GM18505 (cell line): ENCODE measurements at regions not wholly inside any gene's neighbourhood (a gene's known extent, or its start where the extent isn't known, plus 50 kb on each side); places are given as distances from the start of the nearest gene placed in this dataset.
"Not testable (repeated sequence)": the region's sequence is repeated elsewhere in the genome, so short reads cannot be mapped to it uniquely, and the experiment has no call there.

Experiments
- ATAC-seq: cut with Tn5 transposase; IDR thresholded peaks from one replicate; pipeline ENCODE4 v1.9.1; 2021; ENCODE audit not compliant: unreplicated experiment
- POLR2A ChIP-seq: IDR thresholded peaks from 4 replicates; pipeline ENCODE4 v1.6.1; 2011; ENCODE audit warnings: borderline replicate concordance; ENCODE audit not compliant: insufficient read depth, insufficient read length; ENCODE audit errors: extremely low read depth

DNA sequence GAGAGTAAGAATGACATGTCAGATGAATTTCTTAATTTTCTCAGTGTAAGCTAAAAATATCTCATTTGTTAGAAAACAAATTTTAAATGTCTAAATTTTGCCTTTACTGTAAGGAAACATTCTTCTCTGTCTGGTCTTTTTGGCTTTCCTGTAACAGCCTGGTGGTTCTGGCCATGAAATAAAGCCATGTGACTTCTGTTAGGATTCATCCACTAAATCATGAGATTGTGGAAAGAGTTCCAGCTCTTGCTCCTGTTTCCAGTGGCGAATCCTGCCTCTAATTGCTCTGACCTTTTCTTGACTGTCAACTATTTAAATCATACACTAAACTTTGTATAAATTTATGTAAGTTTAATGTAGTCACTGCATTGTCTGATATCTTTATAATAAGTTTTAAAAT is 398.5 kb upstream of the AKR1E2 start:
- no peak for ATAC-seq
- TF ChIP-seq POLR2A: no peak

DNA sequence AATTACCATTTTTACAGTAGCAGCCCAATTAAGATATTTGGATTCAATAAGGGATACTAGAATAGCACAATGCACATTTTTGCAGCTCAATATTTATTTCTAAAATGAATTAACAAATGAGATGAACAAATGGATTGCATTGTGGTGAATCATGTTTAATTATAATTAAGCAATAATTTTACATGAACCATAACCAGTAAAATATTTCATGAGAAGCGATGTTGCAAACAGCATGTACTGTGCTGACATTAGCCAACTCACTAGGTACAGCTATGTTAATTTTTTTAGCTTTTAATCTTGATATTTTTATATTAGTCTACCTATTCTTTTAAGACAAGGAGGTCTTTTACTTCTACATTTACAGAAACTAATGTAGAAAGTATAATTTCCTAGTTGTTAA is 399.1 kb upstream of the AKR1E2 start:
- no peak for TF ChIP-seq POLR2A
- ATAC-seq: no peak

DNA sequence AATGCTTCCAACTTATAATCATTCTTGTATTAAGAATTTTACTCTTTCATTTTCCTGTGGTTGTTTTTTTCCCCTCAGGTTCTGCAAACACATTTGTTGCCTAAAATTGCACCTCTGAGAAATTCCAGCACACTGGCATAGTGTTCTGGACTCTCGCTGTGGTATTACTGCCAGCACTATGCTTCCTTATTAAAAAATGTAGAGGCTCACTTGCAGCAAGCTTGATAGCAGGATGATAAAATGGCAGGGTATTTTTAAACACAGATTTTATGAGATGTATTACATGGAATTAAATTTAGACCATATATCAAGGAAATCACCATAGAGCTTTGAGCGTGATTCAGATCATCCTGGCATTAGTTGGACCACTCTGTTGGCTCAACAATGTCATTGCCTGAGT is 416.7 kb upstream of the AKR1E2 start:
- TF ChIP-seq POLR2A: no peak
- ATAC-seq: no peak

DNA sequence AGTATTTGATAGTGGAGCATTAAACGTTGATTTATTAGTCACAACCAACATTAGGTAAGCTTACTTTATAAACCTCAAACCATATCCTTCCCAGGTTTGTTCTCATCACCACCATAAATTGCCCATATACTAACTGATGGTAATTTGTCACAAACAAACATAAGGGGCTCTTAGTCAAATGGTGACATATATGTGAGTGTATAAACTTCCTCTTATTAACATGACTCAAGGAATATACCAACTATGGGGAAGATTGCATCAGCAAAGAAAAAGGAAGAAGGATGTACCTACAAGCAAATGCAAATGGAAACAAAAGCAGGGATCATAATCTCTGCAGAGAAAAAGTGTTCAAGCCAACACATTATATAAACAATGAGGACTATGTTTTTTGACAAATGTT is 418.2 kb upstream of the AKR1E2 start:
- no peak for ATAC-seq

DNA sequence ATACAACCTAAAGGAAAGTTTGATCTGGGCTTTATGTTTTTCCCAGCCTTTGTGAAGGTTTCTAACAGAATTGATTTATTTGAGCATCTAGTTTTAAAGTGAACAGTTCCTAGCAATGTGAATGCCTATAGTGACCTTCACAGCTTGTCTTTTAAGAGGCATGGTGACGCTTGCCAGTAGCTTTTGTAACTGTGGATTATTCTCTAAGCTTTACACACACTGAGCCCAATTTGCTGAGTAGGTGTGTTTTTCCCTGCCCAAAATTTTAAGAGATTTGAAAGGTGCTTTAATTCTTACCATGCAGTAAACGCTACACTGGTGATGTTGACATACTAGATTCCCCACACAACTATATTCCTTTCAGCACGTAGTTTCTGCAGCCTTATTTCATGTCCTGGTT is 420.2 kb upstream of the AKR1E2 start:
- ATAC-seq: no peak
- TF ChIP-seq POLR2A: no peak

More for the DNA sequence above, 418.2 kb upstream of the AKR1E2 start:
- TF ChIP-seq POLR2A: no peak

DNA sequence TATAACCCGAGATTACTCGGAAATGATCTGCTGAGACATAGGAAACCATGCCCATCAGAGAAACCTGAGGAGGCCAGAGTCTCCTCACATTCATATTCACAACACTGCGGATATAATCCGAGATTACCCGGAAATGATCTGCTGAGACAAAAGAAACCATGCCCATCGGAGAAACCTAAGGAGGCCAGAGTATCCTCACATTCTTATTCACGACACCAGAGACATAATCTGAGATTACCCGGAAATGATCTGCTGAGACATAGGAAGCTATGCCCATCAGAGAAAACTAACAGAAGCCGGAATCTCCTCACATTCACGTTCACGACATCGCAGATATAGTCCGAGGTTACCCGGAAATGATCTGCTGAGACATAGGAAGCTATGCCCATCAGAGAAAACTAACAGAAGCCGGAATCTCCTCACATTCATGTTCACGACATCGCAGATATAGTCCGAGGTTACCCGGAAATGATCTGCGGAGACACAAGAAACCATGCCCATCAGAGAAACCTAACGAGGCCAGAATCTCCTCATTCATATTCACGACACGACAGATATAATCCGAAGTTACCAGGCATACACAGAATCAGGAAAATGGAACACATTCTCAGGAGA is 422.3 kb upstream of the AKR1E2 start:
- TF ChIP-seq POLR2A: no peak
- no peak for ATAC-seq

DNA sequence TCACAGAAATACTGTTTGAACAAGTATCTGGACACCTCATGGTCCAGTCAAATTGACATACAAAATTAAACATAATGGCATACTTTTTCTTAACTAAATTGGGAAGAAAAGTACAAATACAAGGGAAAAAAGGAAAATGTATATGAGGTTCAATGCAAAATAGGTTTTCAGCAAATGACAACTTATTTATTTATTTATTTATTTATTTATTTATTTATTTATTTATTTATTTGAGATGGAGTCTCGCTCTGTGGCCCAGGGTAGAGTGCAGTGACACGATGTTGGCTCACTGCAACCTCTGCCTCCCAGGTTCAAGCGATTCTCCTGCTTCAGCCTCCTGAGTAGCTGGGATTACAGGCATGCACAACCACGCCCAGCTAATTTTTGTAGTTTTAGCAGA is 424.9 kb upstream of the AKR1E2 start:
- not testable (repeated sequence) for ATAC-seq

DNA sequence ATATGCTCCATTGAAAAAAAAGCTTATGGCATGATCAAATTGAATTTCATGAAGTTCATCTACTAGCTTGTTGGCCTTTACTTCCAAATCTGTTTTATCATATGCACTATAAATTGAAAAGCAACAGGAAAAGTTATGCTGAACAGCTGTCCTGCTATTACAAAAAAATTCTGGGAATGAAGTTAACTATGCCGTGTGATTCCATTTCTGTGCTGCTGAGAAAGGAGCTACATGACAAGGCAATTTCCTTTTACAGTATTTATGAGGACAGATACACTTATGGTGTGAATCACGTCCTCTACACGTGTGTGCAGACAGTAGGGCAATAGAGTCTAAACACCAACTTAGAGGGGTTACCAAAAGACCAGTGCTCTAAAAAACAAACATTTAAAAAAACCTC is 426.5 kb upstream of the AKR1E2 start:
- no peak for TF ChIP-seq POLR2A
- no peak for ATAC-seq

DNA sequence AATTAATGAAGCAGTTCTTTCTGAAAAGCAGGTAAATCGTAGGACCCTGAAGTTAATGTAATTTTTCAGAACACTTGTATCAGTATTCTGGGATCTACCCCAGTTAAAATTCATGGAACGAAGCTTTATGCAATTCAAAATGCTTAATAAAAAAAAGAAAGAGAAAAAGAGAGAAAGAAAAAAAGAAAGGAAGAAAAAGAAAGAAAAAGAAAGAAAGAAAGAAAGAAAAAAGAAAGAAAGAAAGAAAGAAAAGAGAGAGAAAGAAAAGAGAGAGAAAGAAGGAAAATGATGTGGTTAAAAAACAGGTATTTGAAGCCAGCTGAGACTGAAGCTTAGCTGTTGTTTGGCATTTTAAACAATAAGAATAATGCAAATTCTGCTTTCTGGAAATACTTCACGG is 427.4 kb upstream of the AKR1E2 start:
- no peak for ATAC-seq
- TF ChIP-seq POLR2A: no peak

DNA sequence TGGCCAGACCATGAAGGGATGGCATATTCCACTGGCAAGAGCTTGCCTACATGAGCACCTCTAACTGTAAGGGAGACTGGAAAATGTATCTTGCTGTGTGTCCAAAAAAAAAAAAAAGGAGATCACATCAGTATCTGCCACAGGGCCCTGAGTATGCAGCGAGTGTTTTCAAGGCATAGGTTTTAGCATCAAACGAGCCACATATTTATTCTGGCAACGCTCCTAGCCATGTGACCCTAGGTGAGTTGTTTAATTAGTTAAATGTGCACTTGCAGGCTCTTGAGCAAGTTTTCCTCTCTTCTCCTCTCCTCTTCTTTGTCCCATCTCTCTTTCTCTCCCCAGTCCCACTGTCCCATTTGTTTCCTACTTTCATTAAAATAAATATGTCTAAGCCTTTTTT is 428.7 kb upstream of the AKR1E2 start:
- no peak for ATAC-seq
- TF ChIP-seq POLR2A: no peak

DNA sequence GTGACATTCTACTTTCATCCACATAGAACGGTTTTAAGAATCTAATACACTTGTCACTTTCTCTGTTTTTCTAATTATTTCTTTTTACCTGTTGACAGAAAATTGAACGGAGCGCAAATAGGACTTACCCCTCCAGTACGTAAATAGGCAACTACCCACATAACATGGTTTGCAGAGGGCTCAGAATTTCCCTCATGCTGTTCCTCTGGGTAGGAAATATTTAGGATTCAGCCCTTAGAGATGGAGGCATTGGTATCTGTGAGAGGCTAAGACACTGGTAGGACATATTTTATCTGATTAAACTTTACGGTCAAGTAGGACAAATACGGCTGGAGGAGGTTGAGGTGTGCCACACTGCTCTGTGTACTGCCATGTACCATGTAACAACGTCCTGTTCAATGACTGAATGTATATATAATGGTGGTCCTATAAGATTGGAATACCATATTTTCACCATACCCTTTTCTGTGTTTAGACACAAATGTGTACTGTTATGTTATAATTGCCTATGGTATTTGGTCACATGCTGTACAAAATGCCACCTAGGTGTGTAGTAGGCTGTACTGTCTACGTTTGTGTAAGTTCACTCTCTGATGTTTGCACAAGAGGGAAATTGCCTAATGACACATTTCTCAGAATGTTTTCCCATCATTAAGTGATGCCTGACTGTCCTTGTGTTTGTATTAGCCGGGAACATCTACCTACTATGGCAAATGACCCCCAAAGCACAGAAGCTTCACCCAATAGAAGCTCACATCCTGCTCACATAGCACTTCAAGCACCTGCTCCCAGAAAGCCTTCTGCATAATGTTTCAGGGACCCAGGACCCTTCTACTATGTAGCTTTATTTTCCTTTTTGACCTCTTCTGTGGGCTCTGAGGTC is 429.4 kb upstream of the AKR1E2 start:
- TF ChIP-seq POLR2A: no peak
- no peak for ATAC-seq

DNA sequence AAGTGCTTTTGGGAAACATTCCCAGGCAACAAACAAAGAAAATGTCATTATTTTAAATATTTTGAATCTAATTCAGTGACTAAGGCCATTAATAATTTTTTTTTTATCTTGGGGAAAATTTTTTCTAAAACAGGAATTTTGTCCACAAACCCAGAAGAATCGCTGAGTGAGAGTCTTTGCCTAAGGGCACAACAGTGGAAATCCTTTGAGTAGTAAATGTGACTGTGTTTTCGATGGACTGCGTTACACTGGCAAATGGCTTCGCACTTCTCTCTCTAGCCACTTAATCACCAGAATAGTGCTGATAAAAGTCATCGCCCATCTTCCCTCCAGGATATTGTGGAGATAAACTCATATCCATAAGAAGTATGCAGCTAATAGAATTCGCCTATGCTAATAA is 430.3 kb upstream of the AKR1E2 start:
- ATAC-seq: no peak
- no peak for TF ChIP-seq POLR2A

DNA sequence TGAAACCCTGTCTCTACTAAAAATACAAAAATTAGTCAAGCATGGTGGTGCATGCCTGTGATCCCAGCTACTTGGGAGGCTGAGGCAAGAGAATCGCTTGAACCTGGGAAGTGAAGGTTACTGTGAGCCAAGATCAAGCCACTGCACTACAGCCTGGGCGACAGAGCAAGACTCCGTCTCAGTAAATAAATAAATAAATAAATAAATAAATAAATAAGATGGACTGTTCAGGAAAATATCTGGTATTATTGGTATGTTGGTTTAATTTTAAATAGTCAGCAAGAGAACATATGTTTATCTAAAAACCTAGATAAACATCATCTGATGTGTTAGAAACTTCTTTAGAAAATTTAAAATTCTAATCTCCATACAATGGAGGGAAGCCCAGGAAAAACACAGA is 431.6 kb upstream of the AKR1E2 start:
- not testable (repeated sequence) for ATAC-seq

DNA sequence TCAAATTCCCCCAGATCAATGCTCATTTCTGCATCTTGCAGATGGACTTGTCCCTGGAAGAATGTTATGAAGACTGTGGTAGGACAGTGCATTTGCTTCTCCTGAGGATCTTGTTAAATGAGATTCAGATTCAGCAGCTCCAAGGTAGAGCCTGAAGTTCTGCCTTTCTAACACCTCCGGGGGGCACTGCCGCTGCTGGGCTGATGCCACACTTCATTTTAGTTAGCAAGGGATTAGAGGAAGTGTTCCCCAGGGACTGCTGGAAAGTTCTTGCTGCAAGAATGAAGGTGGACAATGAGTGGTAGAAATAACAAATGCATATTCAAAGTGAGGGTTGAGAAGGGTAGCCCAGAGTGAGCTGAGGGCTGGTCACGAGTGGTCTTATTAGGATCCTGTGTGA is 434.3 kb upstream of the AKR1E2 start:
- TF ChIP-seq POLR2A: no peak
- no peak for ATAC-seq
